ENCODE measurements at regions not wholly inside any gene's neighbourhood (a gene's known extent, or its start where the extent isn't known, plus 50 kb on each side); places are given as distances from the start of the nearest gene placed in this dataset.

DNA sequence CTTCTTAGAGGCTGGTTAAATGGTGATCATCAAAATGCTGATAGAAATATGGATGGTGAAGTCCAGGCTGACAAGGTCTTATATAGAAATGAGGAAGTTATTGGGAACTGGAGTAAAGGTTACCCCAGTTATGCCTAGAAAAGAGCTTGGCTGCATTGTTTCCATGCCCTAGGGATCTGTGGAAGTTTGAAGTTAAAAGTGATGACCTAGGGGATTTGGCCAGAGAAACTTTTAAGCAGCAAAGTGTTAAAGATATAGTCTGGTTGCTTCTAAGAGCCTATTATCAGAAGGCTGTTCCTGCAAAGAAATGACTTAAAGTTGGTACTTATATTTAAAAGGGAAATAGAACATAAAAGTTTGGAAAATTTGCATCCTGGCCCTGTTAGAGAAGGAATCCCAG lies 200.3 kb downstream of the ICE1 start:
- Histone ChIP-seq H2BK12ac (ENCODE audit: insufficient read length, low read depth, low read length) (no peak overlapping the region), H3K27me3 (ENCODE audit: insufficient read depth, low read length) (no peaks in the 10 kb centered on the region), H3K4me2 (ENCODE audit: insufficient read depth, insufficient read length, low read length) (no peak overlapping the region), H4K91ac (ENCODE audit: insufficient read length, low read depth, low read length) (no peak overlapping the region), H2BK5ac (ENCODE audit: insufficient read length, low read length) (no peak overlapping the region), H4K20me1 (ENCODE audit: control insufficient read depth, insufficient read depth, insufficient read length) (no peaks in the 10 kb centered on the region), H3K14ac (ENCODE audit: insufficient read depth, low read length) (no peak overlapping the region), H3K4me1 (ENCODE audit: insufficient read depth, low read length) (no peaks in the 10 kb centered on the region), H2BK15ac (ENCODE audit: low read depth, low read length) (no peak overlapping the region), H2BK20ac (ENCODE audit: low read depth, low read length, poor library complexity, severe bottlenecking) (no peak overlapping the region), H3K79me2 (ENCODE audit: insufficient read depth, low read length) (no peaks in the 10 kb centered on the region), H3K56ac (ENCODE audit: insufficient read length, low read depth, low read length) (no peak overlapping the region), H2AK5ac (ENCODE audit: insufficient read length, low read length) (no peak overlapping the region), H2BK120ac (ENCODE audit: low read depth, low read length, poor library complexity, severe bottlenecking) (no peak overlapping the region), H3K18ac (ENCODE audit: insufficient read length, low read depth, low read length) (no peak overlapping the region), H4K8ac (replicated peaks; ENCODE audit: insufficient read length, low read depth, low read length) (no peak overlapping the region), H3K23ac (ENCODE audit: insufficient read length, low read depth, low read length) (no peak overlapping the region), H3K9ac (ENCODE audit: extremely low read depth, insufficient read length, low read length) (no peak overlapping the region), H3K9me3 (ENCODE audit: control insufficient read depth, low read depth, low read length) (peaks cover 24% of the 10 kb centered on the region), H4K5ac (ENCODE audit: insufficient read length, low read depth, low read length) (no peak overlapping the region), H2AFZ (ENCODE audit: low read length) (no peak overlapping the region), H3T11ph (ENCODE audit: low read length) (no peak overlapping the region), H3K79me1 (ENCODE audit: insufficient read depth, low read depth, low read length, poor library complexity, severe bottlenecking) (no peaks in the 10 kb centered on the region), H3K4ac (ENCODE audit: low read depth, low read length) (no peak overlapping the region), H3K27ac (ENCODE audit: insufficient read length, low read depth, low read length) (no peak overlapping the region), H3K23me2 (ENCODE audit: insufficient read length, low read depth, low read length, poor library complexity, severe bottlenecking) (no peaks in the 10 kb centered on the region)
- Mint-ChIP-seq H3K36me3 (ENCODE audit: insufficient read depth in 1 of 3, low read depth in 3 of 3) (peaks cover 25 to 47% (median 38%) of the 10 kb centered on the region in 3 experiments), H3K27ac (no peak overlapping the region), H3K27me3 (ENCODE audit: low read depth) (peaks cover 3% of the 10 kb centered on the region; the same call in 1 of the 2 replicates), H3K9me3 (peaks cover 45 to 53% of the 10 kb centered on the region in 2 experiments), H3K4me1 (no peaks in the 10 kb centered on the region), H3K4me3 (no peak overlapping the region)
- no peak for DNase-seq
- TF ChIP-seq, protein P1, sequence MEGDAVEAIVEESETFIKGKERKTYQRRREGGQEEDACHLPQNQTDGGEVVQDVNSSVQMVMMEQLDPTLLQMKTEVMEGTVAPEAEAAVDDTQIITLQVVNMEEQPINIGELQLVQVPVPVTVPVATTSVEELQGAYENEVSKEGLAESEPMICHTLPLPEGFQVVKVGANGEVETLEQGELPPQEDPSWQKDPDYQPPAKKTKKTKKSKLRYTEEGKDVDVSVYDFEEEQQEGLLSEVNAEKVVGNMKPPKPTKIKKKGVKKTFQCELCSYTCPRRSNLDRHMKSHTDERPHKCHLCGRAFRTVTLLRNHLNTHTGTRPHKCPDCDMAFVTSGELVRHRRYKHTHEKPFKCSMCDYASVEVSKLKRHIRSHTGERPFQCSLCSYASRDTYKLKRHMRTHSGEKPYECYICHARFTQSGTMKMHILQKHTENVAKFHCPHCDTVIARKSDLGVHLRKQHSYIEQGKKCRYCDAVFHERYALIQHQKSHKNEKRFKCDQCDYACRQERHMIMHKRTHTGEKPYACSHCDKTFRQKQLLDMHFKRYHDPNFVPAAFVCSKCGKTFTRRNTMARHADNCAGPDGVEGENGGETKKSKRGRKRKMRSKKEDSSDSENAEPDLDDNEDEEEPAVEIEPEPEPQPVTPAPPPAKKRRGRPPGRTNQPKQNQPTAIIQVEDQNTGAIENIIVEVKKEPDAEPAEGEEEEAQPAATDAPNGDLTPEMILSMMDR (conservative IDR thresholded peaks at IDR 0.05) = no peak
